ENCODE measurements at regions not wholly inside any gene's neighbourhood (a gene's known extent, or its start where the extent isn't known, plus 50 kb on each side); places are given as distances from the start of the nearest gene placed in this dataset.

DNA sequence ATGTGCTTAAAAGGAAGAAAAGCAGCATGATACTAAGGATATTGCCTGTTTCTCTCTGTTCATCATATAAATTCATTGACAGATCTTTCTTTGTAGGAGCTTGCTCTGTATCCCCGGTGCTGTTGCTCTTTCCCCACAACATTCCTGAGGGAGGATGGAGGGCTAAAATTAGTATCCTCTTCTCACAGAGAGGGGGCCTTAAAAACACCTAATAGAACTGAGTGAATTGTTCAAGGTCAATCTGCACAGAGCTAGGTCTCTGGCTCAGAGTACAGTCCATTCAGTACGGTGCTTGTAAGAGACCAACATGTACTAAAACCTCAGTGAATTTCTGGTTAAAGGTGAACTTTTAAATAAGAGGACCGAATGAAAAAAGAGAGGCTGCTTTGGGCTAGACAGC, 88.7 kb downstream of the PALM2AKAP2 start:
- ChIA-PET RAD21 (ENCODE audit: unreplicated experiment) (no interaction called here), SMC1A (ENCODE audit: uncharacterized antibody, unreplicated experiment) (interaction anchor here (0.7 to 1.8 kb wide), 2 partner anchors 18 to 274 kb away, joined by 3 read pairs; no protein-coding TSS in a partner anchor), POLR2A (no interaction called here), CTCF (no interaction called here)
- Histone ChIP-seq H3K4me2 (ENCODE audit: control insufficient read depth, insufficient read depth) (no peak overlapping the region), H3K79me2 (ENCODE audit: control insufficient read depth, insufficient read depth, low read length) (no peaks in the 10 kb centered on the region), H3K4me3 (no peak overlapping the region), H3K4me1 (ENCODE audit: control insufficient read depth, insufficient read depth, low read length) (no peaks in the 10 kb centered on the region), H2AFZ (ENCODE audit: control insufficient read depth, low read depth, low read length) (no peak overlapping the region), H3K27me3 (replicated peaks in 1 of 2; ENCODE audit: control insufficient read depth in 2 of 2, insufficient read depth in 2 of 2, low read length in 1 of 2) (peaks cover 0 to 1% of the 10 kb centered on the region in 2 experiments; a peak in 2 of 4 replicates), H3K36me3 (ENCODE audit: control insufficient read depth in 2 of 2, insufficient read depth in 2 of 2, low read length in 1 of 2) (no peaks in the 10 kb centered on the region), H4K20me1 (ENCODE audit: control insufficient read depth, insufficient read depth) (no peaks in the 10 kb centered on the region), H3K9me3 (replicated peaks; ENCODE audit: control insufficient read depth, insufficient read depth, low read length) (no peaks in the 10 kb centered on the region), H3K9ac (ENCODE audit: control insufficient read depth, insufficient read depth, low read length) (no peak overlapping the region), H3K27ac (ENCODE audit: control insufficient read depth, insufficient read depth) (no peak overlapping the region)
- FAIRE-seq = no peak
- ATAC-seq = no peak
- WGBS (ENCODE audit: insufficient coverage, insufficient replicate concordance, low lambda C conversion rate, missing lambda C conversion rate) = 50% methylated on average over 3 of the region's 3 CpGs
- intact Hi-C loops (cut with micrococcal nuclease; ENCODE audit: unreplicated experiment) = no loop called here
- in situ Hi-C loops (cut with MboI) = no loop called here
- DNase-seq (ENCODE audit: low read depth, low spot score) = no peak
- BruUV-seq (replicated peaks) = no TSS peak
- TF ChIP-seq, protein P1, sequence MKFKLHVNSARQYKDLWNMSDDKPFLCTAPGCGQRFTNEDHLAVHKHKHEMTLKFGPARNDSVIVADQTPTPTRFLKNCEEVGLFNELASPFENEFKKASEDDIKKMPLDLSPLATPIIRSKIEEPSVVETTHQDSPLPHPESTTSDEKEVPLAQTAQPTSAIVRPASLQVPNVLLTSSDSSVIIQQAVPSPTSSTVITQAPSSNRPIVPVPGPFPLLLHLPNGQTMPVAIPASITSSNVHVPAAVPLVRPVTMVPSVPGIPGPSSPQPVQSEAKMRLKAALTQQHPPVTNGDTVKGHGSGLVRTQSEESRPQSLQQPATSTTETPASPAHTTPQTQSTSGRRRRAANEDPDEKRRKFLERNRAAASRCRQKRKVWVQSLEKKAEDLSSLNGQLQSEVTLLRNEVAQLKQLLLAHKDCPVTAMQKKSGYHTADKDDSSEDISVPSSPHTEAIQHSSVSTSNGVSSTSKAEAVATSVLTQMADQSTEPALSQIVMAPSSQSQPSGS (IDR thresholded peaks at IDR 0.05; ENCODE audit: low read length) = no peak
- no peak for TF ChIP-seq SUPT20H (IDR thresholded peaks at IDR 0.05; ENCODE audit: borderline replicate concordance, control insufficient read depth, low read depth, low read length)
- TF ChIP-seq, protein P2, sequence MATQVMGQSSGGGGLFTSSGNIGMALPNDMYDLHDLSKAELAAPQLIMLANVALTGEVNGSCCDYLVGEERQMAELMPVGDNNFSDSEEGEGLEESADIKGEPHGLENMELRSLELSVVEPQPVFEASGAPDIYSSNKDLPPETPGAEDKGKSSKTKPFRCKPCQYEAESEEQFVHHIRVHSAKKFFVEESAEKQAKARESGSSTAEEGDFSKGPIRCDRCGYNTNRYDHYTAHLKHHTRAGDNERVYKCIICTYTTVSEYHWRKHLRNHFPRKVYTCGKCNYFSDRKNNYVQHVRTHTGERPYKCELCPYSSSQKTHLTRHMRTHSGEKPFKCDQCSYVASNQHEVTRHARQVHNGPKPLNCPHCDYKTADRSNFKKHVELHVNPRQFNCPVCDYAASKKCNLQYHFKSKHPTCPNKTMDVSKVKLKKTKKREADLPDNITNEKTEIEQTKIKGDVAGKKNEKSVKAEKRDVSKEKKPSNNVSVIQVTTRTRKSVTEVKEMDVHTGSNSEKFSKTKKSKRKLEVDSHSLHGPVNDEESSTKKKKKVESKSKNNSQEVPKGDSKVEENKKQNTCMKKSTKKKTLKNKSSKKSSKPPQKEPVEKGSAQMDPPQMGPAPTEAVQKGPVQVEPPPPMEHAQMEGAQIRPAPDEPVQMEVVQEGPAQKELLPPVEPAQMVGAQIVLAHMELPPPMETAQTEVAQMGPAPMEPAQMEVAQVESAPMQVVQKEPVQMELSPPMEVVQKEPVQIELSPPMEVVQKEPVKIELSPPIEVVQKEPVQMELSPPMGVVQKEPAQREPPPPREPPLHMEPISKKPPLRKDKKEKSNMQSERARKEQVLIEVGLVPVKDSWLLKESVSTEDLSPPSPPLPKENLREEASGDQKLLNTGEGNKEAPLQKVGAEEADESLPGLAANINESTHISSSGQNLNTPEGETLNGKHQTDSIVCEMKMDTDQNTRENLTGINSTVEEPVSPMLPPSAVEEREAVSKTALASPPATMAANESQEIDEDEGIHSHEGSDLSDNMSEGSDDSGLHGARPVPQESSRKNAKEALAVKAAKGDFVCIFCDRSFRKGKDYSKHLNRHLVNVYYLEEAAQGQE (IDR thresholded peaks at IDR 0.05; ENCODE audit: low read depth, low read length) = no peak
- TF ChIP-seq NFYB (IDR thresholded peaks at IDR 0.05; ENCODE audit: insufficient read depth, low read depth, low read length) = no peak
- TF ChIP-seq CBX3 (IDR thresholded peaks at IDR 0.05; ENCODE audit: borderline replicate concordance, low read depth) = no peak
- no peak for TF ChIP-seq RCOR1 (conservative IDR thresholded peaks at IDR 0.05; ENCODE audit: low read depth, low read length)
- TF ChIP-seq ZNF24 (IDR thresholded peaks at IDR 0.05) = no peak
- no peak for TF ChIP-seq NFXL1 (IDR thresholded peaks at IDR 0.05; ENCODE audit: borderline replicate concordance)
- TF ChIP-seq KLF5 (IDR thresholded peaks at IDR 0.05; ENCODE audit: partially characterized antibody) = no peak
- TF ChIP-seq NFYA (IDR thresholded peaks at IDR 0.05; ENCODE audit: borderline replicate concordance, low read depth, low read length) = no peak
- TF ChIP-seq, protein P3, sequence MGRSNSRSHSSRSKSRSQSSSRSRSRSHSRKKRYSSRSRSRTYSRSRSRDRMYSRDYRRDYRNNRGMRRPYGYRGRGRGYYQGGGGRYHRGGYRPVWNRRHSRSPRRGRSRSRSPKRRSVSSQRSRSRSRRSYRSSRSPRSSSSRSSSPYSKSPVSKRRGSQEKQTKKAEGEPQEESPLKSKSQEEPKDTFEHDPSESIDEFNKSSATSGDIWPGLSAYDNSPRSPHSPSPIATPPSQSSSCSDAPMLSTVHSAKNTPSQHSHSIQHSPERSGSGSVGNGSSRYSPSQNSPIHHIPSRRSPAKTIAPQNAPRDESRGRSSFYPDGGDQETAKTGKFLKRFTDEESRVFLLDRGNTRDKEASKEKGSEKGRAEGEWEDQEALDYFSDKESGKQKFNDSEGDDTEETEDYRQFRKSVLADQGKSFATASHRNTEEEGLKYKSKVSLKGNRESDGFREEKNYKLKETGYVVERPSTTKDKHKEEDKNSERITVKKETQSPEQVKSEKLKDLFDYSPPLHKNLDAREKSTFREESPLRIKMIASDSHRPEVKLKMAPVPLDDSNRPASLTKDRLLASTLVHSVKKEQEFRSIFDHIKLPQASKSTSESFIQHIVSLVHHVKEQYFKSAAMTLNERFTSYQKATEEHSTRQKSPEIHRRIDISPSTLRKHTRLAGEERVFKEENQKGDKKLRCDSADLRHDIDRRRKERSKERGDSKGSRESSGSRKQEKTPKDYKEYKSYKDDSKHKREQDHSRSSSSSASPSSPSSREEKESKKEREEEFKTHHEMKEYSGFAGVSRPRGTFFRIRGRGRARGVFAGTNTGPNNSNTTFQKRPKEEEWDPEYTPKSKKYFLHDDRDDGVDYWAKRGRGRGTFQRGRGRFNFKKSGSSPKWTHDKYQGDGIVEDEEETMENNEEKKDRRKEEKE (IDR thresholded peaks at IDR 0.05) = no peak
- no peak for TF ChIP-seq SP1 (IDR thresholded peaks at IDR 0.05; ENCODE audit: low read depth, low read length)
- TF ChIP-seq, protein P4, sequence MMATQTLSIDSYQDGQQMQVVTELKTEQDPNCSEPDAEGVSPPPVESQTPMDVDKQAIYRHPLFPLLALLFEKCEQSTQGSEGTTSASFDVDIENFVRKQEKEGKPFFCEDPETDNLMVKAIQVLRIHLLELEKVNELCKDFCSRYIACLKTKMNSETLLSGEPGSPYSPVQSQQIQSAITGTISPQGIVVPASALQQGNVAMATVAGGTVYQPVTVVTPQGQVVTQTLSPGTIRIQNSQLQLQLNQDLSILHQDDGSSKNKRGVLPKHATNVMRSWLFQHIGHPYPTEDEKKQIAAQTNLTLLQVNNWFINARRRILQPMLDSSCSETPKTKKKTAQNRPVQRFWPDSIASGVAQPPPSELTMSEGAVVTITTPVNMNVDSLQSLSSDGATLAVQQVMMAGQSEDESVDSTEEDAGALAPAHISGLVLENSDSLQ (IDR thresholded peaks at IDR 0.05) = no peak
- TF ChIP-seq IKZF2 (IDR thresholded peaks at IDR 0.05) = no peak
- TF ChIP-seq SIN3A (IDR thresholded peaks at IDR 0.05; ENCODE audit: low read depth, low read length) = no peak
- TF ChIP-seq FOXK2 (IDR thresholded peaks at IDR 0.05) = no peak
